GM21526 (cell line): ENCODE measurements at regions not wholly inside any gene's neighbourhood (a gene's known extent, or its start where the extent isn't known, plus 50 kb on each side); places are given as distances from the start of the nearest gene placed in this dataset.

ENCODE experiments used
- ATAC-seq: cut with Tn5 transposase; IDR thresholded peaks from one replicate; pipeline ENCODE4 v1.9.1; 2021; ENCODE audit warnings: moderate library complexity; ENCODE audit not compliant: unreplicated experiment, low FRiP score

- ATAC-seq, result no peak
These were observed 182.1 kb upstream of the NAV2 start for GRCh38 chr11:19530505-19530904.

- ATAC-seq, result no peak
These were observed 186.5 kb upstream of the NAV2 start for GRCh38 chr11:19526119-19526518.

- no peak for ATAC-seq
These were observed 186.9 kb upstream of the NAV2 start for GRCh38 chr11:19525714-19526113.

GRCh38 chr11:19525276-19525675, 187.4 kb upstream of the NAV2 start:
- ATAC-seq, result no peak

GRCh38 chr11:19524171-19524671, 188.4 kb upstream of the NAV2 start:
- ATAC-seq, result no peak

GRCh38 chr11:19520681-19521080, 192.0 kb upstream of the NAV2 start:
- no peak for ATAC-seq

GRCh38 chr11:19519912-19520641, 192.6 kb upstream of the NAV2 start:
- no peak for ATAC-seq

GRCh38 chr11:19519353-19519752, 193.3 kb upstream of the NAV2 start:
- no peak for ATAC-seq

- no peak for ATAC-seq
These were observed 199.4 kb upstream of the NAV2 start for GRCh38 chr11:19513253-19513652.

GRCh38 chr11:19512618-19513017, 200.0 kb upstream of the NAV2 start:
- ATAC-seq, result no peak

- ATAC-seq, result no peak
These were observed 201.0 kb upstream of the NAV2 start for GRCh38 chr11:19511413-19512183.

GRCh38 chr11:19511066-19511412, 201.6 kb upstream of the NAV2 start:
- ATAC-seq, result no peak

- no peak for ATAC-seq
These were observed 202.2 kb upstream of the NAV2 start for GRCh38 chr11:19510468-19510867.

GRCh38 chr11:19509215-19509614, 203.4 kb upstream of the NAV2 start:
- no peak for ATAC-seq

GRCh38 chr11:19508165-19508564, 204.5 kb upstream of the NAV2 start:
- ATAC-seq, result no peak

GRCh38 chr11:19506816-19507486, 205.7 kb upstream of the NAV2 start:
- ATAC-seq, result no peak

- no peak for ATAC-seq
These were observed 209.9 kb upstream of the NAV2 start for GRCh38 chr11:19502691-19503253.

- no peak for ATAC-seq
These were observed 211.0 kb upstream of the NAV2 start for GRCh38 chr11:19501631-19502030.

GRCh38 chr11:19499999-19500398, 212.6 kb upstream of the NAV2 start:
- no peak for ATAC-seq

GRCh38 chr11:19499026-19499669, 213.5 kb upstream of the NAV2 start:
- ATAC-seq, result no peak
